ENCODE measurements at regions not wholly inside any gene's neighbourhood (a gene's known extent, or its start where the extent isn't known, plus 50 kb on each side); places are given as distances from the start of the nearest gene placed in this dataset.

DNA sequence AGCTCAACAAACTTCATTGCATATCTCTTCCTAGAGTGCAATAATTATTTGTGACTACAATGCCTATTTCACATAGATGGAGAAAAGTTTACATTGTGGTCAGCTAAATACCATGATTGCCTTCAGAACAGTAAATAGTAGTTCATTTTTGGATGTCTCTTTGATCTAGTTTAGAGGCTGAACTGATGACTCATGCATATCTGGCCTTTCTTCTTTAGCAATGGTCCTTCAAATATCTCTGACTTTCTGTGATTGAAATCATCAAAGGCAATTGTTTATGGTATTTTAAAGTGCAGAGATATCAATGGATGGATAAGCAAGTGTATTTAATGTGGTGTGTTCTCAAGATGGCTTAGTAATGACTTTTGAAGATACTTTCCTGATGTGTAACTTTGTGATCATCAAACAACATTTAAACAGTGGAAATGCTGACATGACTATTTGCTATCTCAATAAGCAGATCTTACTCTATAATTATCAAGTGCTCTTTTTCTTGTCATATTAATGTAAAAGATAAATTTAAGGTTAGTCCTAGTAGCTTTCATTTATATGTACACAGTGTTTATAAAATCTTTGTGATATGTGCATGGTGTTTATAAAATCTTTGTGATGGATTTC lies 523.7 kb upstream of the SLC35B3 start:
- Mint-ChIP-seq H3K4me1 (ENCODE audit: low read depth) (peaks cover 13% of the 10 kb centered on the region; the same call in 1 of the 2 replicates), H3K27ac (no peak overlapping the region), H3K27me3 (ENCODE audit: insufficient read depth) (no peaks in the 10 kb centered on the region; the same call in 1 of the 2 replicates), H3K36me3 (ENCODE audit: low read depth) (no peaks in the 10 kb centered on the region), H3K4me3 (no peak overlapping the region), H3K9me3 (no peaks in the 10 kb centered on the region)
- TF ChIP-seq, protein P1, sequence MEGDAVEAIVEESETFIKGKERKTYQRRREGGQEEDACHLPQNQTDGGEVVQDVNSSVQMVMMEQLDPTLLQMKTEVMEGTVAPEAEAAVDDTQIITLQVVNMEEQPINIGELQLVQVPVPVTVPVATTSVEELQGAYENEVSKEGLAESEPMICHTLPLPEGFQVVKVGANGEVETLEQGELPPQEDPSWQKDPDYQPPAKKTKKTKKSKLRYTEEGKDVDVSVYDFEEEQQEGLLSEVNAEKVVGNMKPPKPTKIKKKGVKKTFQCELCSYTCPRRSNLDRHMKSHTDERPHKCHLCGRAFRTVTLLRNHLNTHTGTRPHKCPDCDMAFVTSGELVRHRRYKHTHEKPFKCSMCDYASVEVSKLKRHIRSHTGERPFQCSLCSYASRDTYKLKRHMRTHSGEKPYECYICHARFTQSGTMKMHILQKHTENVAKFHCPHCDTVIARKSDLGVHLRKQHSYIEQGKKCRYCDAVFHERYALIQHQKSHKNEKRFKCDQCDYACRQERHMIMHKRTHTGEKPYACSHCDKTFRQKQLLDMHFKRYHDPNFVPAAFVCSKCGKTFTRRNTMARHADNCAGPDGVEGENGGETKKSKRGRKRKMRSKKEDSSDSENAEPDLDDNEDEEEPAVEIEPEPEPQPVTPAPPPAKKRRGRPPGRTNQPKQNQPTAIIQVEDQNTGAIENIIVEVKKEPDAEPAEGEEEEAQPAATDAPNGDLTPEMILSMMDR (IDR thresholded peaks at IDR 0.05): no peak
- peak; percentile 27 for DNase-seq

DNA sequence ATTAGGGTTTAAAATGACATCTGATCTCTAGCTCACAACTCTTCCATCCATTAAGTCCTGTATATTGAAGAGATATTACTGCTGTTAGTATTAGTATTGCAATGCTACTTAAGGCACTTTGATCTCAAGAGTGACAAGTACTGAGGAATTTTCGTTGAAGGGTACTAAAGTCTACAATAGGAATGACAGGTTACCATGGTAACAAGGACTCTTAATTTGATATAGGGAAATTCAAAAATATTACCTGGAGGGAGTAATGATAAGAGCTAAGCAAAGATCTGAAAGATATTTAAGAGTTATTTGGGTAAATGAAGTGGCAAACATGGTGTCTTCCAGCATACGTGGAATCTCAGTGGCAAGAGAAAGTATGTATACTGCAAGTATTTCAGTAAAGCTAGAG lies 518.0 kb upstream of the SLC35B3 start:
- H3K27ac Mint-ChIP-seq: no peak overlapping the region
- H3K27me3 Mint-ChIP-seq (ENCODE audit: insufficient read depth): peaks cover 1% of the 10 kb centered on the region; the same call in 1 of the 2 replicates
- H3K9me3 Mint-ChIP-seq: no peaks in the 10 kb centered on the region
- no peaks in the 10 kb centered on the region for H3K36me3 Mint-ChIP-seq (ENCODE audit: low read depth)
- peaks cover 3% of the 10 kb centered on the region; the same call in 1 of the 2 replicates for H3K4me1 Mint-ChIP-seq (ENCODE audit: low read depth)
- TF ChIP-seq, protein P1 (IDR thresholded peaks at IDR 0.05): no peak
- H3K4me3 Mint-ChIP-seq: no peak overlapping the region
- no peak for DNase-seq

DNA sequence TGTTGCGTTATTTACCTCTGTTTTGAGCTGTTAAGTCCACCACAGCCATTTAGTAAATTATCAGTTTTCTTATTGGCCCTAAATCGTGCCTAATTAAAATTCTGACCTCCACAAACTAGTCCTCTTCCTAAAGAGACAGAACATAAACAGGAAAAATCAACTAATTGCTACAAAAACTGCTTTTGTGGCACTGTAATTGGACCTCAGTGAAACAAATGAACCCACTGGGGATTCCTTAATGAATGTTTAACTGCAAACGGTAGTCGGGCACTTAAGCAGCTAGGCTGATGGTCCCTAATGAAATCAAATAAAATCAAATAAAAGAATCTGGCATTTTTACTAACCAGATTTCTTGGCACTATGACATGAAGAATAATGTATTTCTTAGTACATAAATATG lies 513.4 kb upstream of the SLC35B3 start:
- Mint-ChIP-seq H3K27me3 (ENCODE audit: insufficient read depth) (peaks cover 1% of the 10 kb centered on the region), H3K27ac (no peak overlapping the region), H3K9me3 (no peaks in the 10 kb centered on the region), H3K36me3 (ENCODE audit: low read depth) (no peaks in the 10 kb centered on the region), H3K4me3 (no peak overlapping the region), H3K4me1 (ENCODE audit: low read depth) (peaks cover 15% of the 10 kb centered on the region; the same call in 1 of the 2 replicates)
- TF ChIP-seq, protein P1 (IDR thresholded peaks at IDR 0.05): no peak
- no peak for DNase-seq

DNA sequence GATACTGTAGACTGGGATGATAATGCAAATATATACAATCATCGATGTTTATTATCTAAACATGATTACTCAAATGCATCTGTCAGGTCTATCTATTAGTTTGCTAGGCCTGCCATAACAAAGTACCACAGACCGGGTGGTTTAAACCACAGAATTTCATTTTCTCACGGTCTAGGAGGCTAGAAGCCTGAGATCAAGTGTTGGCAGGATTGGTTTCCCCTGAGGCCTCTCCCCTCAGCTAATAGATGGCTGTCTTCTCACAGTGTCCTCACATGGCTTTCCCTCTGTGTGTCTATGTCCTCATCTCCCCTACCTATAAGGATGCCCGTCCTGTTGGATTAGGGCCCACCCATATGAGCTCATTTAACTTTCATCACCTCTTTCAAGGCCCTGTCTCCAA lies 512.6 kb upstream of the SLC35B3 start:
- Mint-ChIP-seq H3K4me1 (ENCODE audit: low read depth) (peaks cover 15% of the 10 kb centered on the region; the same call in 1 of the 2 replicates), H3K27me3 (ENCODE audit: insufficient read depth) (no peaks in the 10 kb centered on the region; the same call in 1 of the 2 replicates), H3K4me3 (no peak overlapping the region), H3K36me3 (ENCODE audit: low read depth) (no peaks in the 10 kb centered on the region), H3K27ac (no peak overlapping the region), H3K9me3 (no peaks in the 10 kb centered on the region)
- TF ChIP-seq, protein P1 (IDR thresholded peaks at IDR 0.05): no peak
- DNase-seq: no peak

DNA sequence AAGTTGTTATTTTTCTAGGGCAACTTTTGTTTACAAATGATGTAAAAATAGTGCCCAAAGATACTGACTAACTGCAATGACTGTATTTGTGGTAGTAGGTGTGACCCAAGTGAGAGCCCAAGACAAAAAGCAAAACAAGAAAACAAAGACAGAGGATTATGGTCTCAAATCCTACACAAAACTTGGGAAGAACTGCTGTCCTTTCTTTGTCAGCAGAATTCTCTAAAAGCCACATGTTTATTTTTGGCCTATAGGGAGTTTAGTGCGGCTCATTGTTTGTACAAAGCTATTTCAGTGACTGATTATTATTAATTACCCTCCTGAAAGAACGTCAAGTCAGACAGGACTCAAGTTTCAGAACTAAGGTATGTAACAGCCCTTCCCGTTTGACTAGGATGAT lies 509.2 kb upstream of the SLC35B3 start:
- no peak overlapping the region for H3K4me3 Mint-ChIP-seq
- H3K9me3 Mint-ChIP-seq: no peaks in the 10 kb centered on the region
- peak overlapping the region; percentile 10; the same call in 1 of the 2 replicates for H3K27ac Mint-ChIP-seq
- H3K36me3 Mint-ChIP-seq (ENCODE audit: low read depth): no peaks in the 10 kb centered on the region
- TF ChIP-seq, protein P1 (IDR thresholded peaks at IDR 0.05): no peak
- peaks cover 32% of the 10 kb centered on the region; the same call in 1 of the 2 replicates for H3K4me1 Mint-ChIP-seq (ENCODE audit: low read depth)
- no peaks in the 10 kb centered on the region; the same call in none of the 2 replicates for H3K27me3 Mint-ChIP-seq (ENCODE audit: insufficient read depth)
- no peak for DNase-seq

Data from HFFc6 (cell line).